ENCODE measurements at regions not wholly inside any gene's neighbourhood (a gene's known extent, or its start where the extent isn't known, plus 50 kb on each side); places are given as distances from the start of the nearest gene placed in this dataset.

DNA sequence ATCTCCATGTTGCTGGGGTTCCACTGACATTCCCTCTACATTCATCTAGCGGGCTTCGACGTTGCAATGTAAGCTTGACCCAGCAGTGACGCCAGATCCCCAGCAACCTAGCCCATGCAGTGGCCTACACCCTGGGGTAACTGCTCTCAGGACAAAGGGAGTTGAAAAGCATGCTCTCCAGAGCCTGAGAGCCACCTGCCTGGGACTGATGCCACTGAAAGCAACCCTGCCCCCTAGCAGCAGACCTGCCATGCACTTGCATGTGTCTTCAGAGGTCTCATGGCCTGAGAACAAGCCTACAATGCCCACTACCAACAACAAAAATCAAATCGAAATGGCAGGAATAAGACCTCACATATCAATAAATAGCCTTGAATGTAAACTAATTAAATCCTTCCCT, 330.3 kb downstream of the TRIM36 start:
- no peak for DNase-seq (ENCODE audit: low read depth)
- TF ChIP-seq, protein P1, sequence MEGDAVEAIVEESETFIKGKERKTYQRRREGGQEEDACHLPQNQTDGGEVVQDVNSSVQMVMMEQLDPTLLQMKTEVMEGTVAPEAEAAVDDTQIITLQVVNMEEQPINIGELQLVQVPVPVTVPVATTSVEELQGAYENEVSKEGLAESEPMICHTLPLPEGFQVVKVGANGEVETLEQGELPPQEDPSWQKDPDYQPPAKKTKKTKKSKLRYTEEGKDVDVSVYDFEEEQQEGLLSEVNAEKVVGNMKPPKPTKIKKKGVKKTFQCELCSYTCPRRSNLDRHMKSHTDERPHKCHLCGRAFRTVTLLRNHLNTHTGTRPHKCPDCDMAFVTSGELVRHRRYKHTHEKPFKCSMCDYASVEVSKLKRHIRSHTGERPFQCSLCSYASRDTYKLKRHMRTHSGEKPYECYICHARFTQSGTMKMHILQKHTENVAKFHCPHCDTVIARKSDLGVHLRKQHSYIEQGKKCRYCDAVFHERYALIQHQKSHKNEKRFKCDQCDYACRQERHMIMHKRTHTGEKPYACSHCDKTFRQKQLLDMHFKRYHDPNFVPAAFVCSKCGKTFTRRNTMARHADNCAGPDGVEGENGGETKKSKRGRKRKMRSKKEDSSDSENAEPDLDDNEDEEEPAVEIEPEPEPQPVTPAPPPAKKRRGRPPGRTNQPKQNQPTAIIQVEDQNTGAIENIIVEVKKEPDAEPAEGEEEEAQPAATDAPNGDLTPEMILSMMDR (IDR thresholded peaks at IDR 0.05; ENCODE audit: insufficient read depth, low read depth, low read length, missing control alignments): no peak
- H3K4me3 ChIP-seq (ENCODE audit: low read length): no peak overlapping the region

DNA sequence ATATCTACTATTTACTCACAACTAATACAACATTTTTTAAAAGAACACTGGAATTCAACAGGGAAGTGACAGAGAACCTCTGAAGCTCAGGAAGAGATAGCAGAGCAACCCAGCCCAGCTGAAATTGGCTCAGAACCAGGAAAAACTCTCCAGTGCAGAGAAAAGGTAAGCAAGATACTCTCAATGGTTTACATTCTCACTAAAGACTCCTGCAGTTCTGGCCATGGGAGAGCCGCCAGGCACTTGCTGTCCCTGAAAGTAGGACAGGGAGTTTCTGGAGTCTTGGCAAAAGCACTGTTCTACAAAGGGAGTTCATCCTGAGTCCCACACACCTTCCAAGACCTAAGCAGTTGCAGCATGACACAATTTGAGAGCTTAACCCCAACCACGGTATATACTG, 330.8 kb downstream of the TRIM36 start:
- TF ChIP-seq, protein P1 (IDR thresholded peaks at IDR 0.05; ENCODE audit: insufficient read depth, low read depth, low read length, missing control alignments): no peak
- no peak overlapping the region for H3K4me3 ChIP-seq (ENCODE audit: low read length)
- no peak for DNase-seq (ENCODE audit: low read depth)

DNA sequence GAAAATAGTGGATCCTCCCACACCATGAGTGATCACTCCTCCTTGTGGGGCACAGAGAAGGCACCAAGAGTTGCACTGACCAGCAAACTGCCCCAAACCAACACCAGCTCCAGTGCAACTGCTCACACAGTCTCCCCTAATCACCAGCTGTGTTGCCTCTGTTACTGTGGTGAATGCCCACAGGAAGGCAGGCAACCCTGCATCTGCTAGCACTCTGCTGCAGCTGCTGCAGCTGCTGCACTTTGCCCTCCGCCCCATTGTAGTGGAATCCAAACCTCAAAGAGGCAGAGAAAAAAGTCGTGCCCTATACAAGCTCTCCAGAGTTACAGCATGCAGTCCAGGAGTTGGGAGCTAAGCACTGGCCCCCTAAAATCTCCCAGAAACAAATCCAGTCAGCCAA, 339.6 kb downstream of the TRIM36 start:
- no peak for DNase-seq (ENCODE audit: low read depth)
- H3K4me3 ChIP-seq (ENCODE audit: low read length): no peak overlapping the region
- TF ChIP-seq, protein P1 (IDR thresholded peaks at IDR 0.05; ENCODE audit: insufficient read depth, low read depth, low read length, missing control alignments): no peak

DNA sequence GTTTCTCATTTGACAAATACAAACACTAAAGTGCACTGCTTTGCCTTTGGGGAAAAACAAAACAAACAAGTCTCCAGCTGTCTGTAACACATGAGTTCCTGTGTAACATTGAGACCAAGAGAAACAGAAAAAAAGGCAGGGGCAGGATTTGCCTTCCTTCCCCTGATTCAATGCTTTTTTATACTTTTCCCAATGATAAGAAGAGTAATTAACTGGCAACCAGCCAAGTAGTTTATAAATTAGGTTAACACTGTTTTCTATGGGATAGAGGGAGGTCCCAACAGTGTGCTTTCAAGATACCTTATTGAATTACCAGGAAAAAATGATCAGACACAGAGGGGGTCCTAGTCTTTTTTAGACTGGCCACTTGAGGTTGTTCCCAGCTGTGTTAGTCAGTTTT, 346.8 kb downstream of the TRIM36 start:
- TF ChIP-seq, protein P1 (IDR thresholded peaks at IDR 0.05; ENCODE audit: insufficient read depth, low read depth, low read length, missing control alignments): no peak
- H3K4me3 ChIP-seq (ENCODE audit: low read length): no peak overlapping the region
- DNase-seq (ENCODE audit: low read depth): no peak

DNA sequence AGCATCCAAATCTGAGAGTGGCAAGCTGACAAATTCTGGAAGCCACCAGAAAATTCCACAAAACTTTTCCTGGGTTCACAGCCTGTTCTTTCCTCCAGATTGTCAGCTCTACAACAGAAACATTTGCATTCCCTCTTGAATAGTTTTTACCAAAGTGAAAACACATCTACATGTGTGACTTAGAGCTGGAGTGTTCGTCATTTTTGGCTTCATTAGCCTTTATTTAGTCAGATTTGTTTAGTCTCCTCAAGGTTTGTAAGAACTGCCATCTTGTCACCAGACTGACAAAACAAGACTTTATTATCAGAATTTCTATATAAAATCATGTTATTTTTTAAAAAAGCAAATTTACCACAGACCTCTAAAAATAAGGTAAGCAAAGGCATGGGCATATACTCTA, 347.3 kb downstream of the TRIM36 start:
- DNase-seq (ENCODE audit: low read depth): no peak
- H3K4me3 ChIP-seq (ENCODE audit: low read length): no peak overlapping the region
- TF ChIP-seq, protein P1 (IDR thresholded peaks at IDR 0.05; ENCODE audit: insufficient read depth, low read depth, low read length, missing control alignments): no peak

DNA sequence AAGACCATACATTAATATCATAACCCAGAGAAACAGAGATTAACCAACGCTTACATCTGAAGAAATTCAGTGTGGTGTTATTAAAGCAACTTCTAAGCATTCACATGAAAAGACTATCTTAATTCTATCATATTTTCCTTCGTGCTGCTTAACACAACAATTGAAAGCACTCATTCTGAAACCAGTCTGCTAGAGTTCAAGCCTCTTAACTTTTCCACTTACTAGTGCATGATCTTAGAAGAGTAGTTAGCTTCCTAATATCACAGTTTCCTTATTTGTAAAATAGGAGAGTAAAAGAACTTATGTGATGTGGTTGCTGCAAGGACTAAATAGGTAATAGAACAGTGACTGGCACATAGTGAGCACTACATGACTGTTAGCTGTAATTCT, 379.3 kb downstream of the TRIM36 start:
- H3K4me3 ChIP-seq (ENCODE audit: low read length): no peak overlapping the region
- DNase-seq (ENCODE audit: low read depth): no peak
- TF ChIP-seq, protein P1 (IDR thresholded peaks at IDR 0.05; ENCODE audit: insufficient read depth, low read depth, low read length, missing control alignments): no peak

DNA sequence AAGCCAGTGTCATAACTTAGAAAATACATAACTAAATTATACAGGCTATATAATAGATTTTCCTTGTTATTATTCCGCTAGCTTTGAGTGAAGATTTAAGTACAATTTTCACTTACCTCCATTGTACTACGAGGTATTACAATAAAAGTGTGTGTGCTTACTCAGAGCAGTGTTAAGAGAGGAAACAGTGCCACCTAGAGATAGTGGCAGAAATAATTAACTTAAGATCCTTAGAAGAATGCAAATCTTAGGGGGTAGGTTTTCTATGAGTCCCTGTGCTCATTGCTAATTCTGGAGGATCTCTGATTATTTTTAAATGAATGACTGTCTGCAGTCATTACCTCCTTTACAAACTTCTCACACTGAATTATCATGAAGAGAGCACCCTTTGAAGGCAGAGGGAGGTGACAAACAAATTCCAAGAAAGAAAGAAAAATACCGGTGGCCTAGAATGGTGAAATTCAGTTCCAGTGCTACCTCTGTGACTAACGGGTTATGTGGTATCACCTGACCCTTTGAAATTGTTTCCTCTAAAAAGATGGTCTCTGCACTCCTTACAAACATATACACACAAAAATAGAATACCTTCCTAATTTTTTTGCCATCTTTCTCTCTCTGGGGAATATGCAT, 379.8 kb downstream of the TRIM36 start:
- no peak overlapping the region for H3K4me3 ChIP-seq (ENCODE audit: low read length)
- TF ChIP-seq, protein P1 (IDR thresholded peaks at IDR 0.05; ENCODE audit: insufficient read depth, low read depth, low read length, missing control alignments): peak; percentile 39
- DNase-seq (ENCODE audit: low read depth): peak; percentile 54

Data from epithelial cell of esophagus (primary cell).